Panc1 (cell line): ENCODE measurements at regions not wholly inside any gene's neighbourhood (a gene's known extent, or its start where the extent isn't known, plus 50 kb on each side); places are given as distances from the start of the nearest gene placed in this dataset.
"Not testable (repeated sequence)": the region's sequence is repeated elsewhere in the genome, so short reads cannot be mapped to it uniquely, and the experiment has no call there.

ENCODE experiments used
- POLR2AphosphoS5 ChIP-seq: IDR thresholded peaks from 2 replicates; pipeline ENCODE4 v1.6.1; 2012; ENCODE audit warnings: mild to moderate bottlenecking, low read depth, low read length, moderate library complexity
- SIN3A ChIP-seq: IDR thresholded peaks from 2 replicates; pipeline ENCODE4 v1.6.1; 2012; ENCODE audit warnings: low read depth, mild to moderate bottlenecking, low read length, moderate library complexity, borderline replicate concordance; ENCODE audit not compliant: insufficient read depth
- TCF7L2 ChIP-seq: IDR thresholded peaks from 2 replicates; pipeline ENCODE4 v1.6.1; 2011; ENCODE audit warnings: mild to moderate bottlenecking, low read depth, low read length, inconsistent platforms
- TF ChIP-seq, protein P1 (sequence below): fragments of 450-650 bp; IDR thresholded peaks from 2 replicates; pipeline ENCODE4 v1.5.1; 2017; ENCODE audit warnings: mild to moderate bottlenecking

DNA sequence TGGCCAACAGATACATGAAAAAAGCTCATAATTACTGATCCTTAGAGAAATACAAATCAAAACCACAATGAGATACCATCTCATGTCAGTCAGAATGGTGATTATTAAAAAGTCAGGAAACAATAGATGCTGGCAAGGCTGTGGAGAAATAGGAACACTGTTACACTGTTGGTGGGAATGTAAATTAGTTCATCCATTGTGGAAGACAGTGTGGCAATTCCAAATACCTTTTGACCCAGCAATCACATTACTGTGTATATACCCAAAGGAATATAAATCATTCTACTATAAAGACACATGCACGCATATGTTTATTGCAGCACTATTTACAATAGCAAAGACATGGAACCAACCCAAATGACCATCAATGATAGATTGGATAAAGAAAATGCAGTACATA is 583.9 kb upstream of the GALNTL6 start:
- TF ChIP-seq, protein P1, sequence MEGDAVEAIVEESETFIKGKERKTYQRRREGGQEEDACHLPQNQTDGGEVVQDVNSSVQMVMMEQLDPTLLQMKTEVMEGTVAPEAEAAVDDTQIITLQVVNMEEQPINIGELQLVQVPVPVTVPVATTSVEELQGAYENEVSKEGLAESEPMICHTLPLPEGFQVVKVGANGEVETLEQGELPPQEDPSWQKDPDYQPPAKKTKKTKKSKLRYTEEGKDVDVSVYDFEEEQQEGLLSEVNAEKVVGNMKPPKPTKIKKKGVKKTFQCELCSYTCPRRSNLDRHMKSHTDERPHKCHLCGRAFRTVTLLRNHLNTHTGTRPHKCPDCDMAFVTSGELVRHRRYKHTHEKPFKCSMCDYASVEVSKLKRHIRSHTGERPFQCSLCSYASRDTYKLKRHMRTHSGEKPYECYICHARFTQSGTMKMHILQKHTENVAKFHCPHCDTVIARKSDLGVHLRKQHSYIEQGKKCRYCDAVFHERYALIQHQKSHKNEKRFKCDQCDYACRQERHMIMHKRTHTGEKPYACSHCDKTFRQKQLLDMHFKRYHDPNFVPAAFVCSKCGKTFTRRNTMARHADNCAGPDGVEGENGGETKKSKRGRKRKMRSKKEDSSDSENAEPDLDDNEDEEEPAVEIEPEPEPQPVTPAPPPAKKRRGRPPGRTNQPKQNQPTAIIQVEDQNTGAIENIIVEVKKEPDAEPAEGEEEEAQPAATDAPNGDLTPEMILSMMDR, result not testable (repeated sequence)
- TF ChIP-seq SIN3A, TCF7L2, POLR2AphosphoS5: not testable (repeated sequence)
